GM12892 (cell line): ENCODE measurements at regions not wholly inside any gene's neighbourhood (a gene's known extent, or its start where the extent isn't known, plus 50 kb on each side); places are given as distances from the start of the nearest gene placed in this dataset.
"Not testable (repeated sequence)": the region's sequence is repeated elsewhere in the genome, so short reads cannot be mapped to it uniquely, and the experiment has no call there.

ENCODE experiments used
- DNase-seq: peaks from one replicate; pipeline ENCODE4 v3.0.0; 2011; ENCODE audit not compliant: insufficient read length
- FAIRE-seq: peaks from 2 replicates; lab custom pipeline; 2011; peaks lifted over from hg19 to GRCh38; lab: Jason Lieb, UNC
- POLR2A ChIP-seq: IDR thresholded peaks from 2 replicates; pipeline ENCODE4 v1.6.1; 2011; ENCODE audit warnings: low read depth, low read length, control low read depth
- POLR2AphosphoS5 ChIP-seq: IDR thresholded peaks from 2 replicates; pipeline ENCODE4 v1.6.1; 2011; ENCODE audit warnings: low read depth, low read length, control low read depth
- TAF1 ChIP-seq: IDR thresholded peaks from 2 replicates; pipeline ENCODE4 v1.6.1; 2011; ENCODE audit warnings: low read depth, mild to moderate bottlenecking, control low read depth, low read length, borderline replicate concordance

- TF ChIP-seq POLR2AphosphoS5: no peak
- no peak for TF ChIP-seq TAF1
- DNase-seq: no peak
- no peak for FAIRE-seq
Observed at GRCh38 chr13:68535329-68535728, 1305.2 kb upstream of the PCDH9 start.

GRCh38 chr13:68527167-68527566, 1297.0 kb upstream of the PCDH9 start:
- not testable (repeated sequence) for FAIRE-seq, DNase-seq

- FAIRE-seq: no peak
- no peak for DNase-seq
- TF ChIP-seq POLR2A (no peak), TAF1 (no peak), POLR2AphosphoS5 (no peak)
Observed at GRCh38 chr13:68523838-68524424, 1293.8 kb upstream of the PCDH9 start.

- no peak for TF ChIP-seq POLR2AphosphoS5
- no peak for DNase-seq
- FAIRE-seq: no peak
Observed at GRCh38 chr13:68522184-68522583, 1292.0 kb upstream of the PCDH9 start.

GRCh38 chr13:68509734-68510621, 1279.8 kb upstream of the PCDH9 start:
- TF ChIP-seq POLR2AphosphoS5 (no peak), TAF1 (no peak), POLR2A (no peak)
- FAIRE-seq (no peak), DNase-seq (no peak)

GRCh38 chr13:68506888-68507551, 1276.9 kb upstream of the PCDH9 start:
- no peak for TF ChIP-seq POLR2A
- DNase-seq (no peak), FAIRE-seq (no peak)

GRCh38 chr13:68490594-68490993, 1260.5 kb upstream of the PCDH9 start:
- DNase-seq: no peak
- FAIRE-seq: no peak

GRCh38 chr13:68481130-68481529, 1251.0 kb upstream of the PCDH9 start:
- TF ChIP-seq TAF1 (no peak), POLR2AphosphoS5 (no peak), POLR2A (no peak)
- FAIRE-seq (no peak), DNase-seq (no peak)

More at GRCh38 chr13:68490594-68490993, 1260.5 kb upstream of the PCDH9 start:
- no peak for TF ChIP-seq POLR2AphosphoS5
- no peak for TF ChIP-seq POLR2A
- TF ChIP-seq TAF1: no peak

- no peak for TF ChIP-seq TAF1
- TF ChIP-seq POLR2AphosphoS5: no peak
- TF ChIP-seq POLR2A: no peak
- no peak for DNase-seq
- FAIRE-seq: no peak
Observed at GRCh38 chr13:68473834-68474326, 1243.7 kb upstream of the PCDH9 start.

- DNase-seq: no peak
- TF ChIP-seq POLR2AphosphoS5 (no peak), POLR2A (no peak), TAF1 (no peak)
- no peak for FAIRE-seq
Observed at GRCh38 chr13:68467160-68467559, 1237.0 kb upstream of the PCDH9 start.

- DNase-seq: no peak
- FAIRE-seq: no peak
- TF ChIP-seq POLR2AphosphoS5 (no peak), TAF1 (no peak), POLR2A (no peak)
Observed at GRCh38 chr13:68440874-68441273, 1210.7 kb upstream of the PCDH9 start.

- DNase-seq: no peak
Observed at GRCh38 chr13:68439817-68440216, 1209.7 kb upstream of the PCDH9 start.

More at GRCh38 chr13:68439817-68440216, 1209.7 kb upstream of the PCDH9 start:
- FAIRE-seq: no peak
- TF ChIP-seq TAF1: no peak
